BLaER1 (cell line): ENCODE measurements at regions not wholly inside any gene's neighbourhood (a gene's known extent, or its start where the extent isn't known, plus 50 kb on each side); places are given as distances from the start of the nearest gene placed in this dataset.
A peak's percentile ranks its signal among the peaks of the same experiment; 100 is the strongest.

ENCODE experiments used
- H3K27ac ChIP-seq: shearing (Covaris generic); formaldehyde crosslinking; 2 replicates; pipeline ENCODE4 v1.8.1; 2022
- H3K27me3 ChIP-seq: shearing (Covaris generic); formaldehyde crosslinking; 2 replicates; pipeline ENCODE4 v1.8.1; 2022
- H3K36me3 ChIP-seq: shearing (Covaris generic); formaldehyde crosslinking; 2 replicates; pipeline ENCODE4 v1.8.1; 2022
- H3K4me1 ChIP-seq: shearing (Covaris generic); formaldehyde crosslinking; 2 replicates; pipeline ENCODE4 v1.8.1; 2022
- H3K4me2 ChIP-seq: shearing (Covaris generic); formaldehyde crosslinking; 2 replicates; pipeline ENCODE4 v1.8.1; 2022
- H3K4me3 ChIP-seq: shearing (Covaris generic); formaldehyde crosslinking; 2 replicates; pipeline ENCODE4 v1.8.1; 2022
- H3K9ac ChIP-seq: shearing (Covaris generic); formaldehyde crosslinking; 2 replicates; pipeline ENCODE4 v1.8.1; 2022
- H3K9me3 ChIP-seq: shearing (Covaris generic); formaldehyde crosslinking; 2 replicates; pipeline ENCODE4 v1.8.1; 2022
- H4K20me1 ChIP-seq: shearing (Covaris generic); formaldehyde crosslinking; 2 replicates; pipeline ENCODE4 v1.8.1; 2022
- Cebpa-rat ChIP-seq: shearing (Covaris generic); IDR thresholded peaks from 2 replicates; pipeline ENCODE4 v1.8.1; 2022

DNA sequence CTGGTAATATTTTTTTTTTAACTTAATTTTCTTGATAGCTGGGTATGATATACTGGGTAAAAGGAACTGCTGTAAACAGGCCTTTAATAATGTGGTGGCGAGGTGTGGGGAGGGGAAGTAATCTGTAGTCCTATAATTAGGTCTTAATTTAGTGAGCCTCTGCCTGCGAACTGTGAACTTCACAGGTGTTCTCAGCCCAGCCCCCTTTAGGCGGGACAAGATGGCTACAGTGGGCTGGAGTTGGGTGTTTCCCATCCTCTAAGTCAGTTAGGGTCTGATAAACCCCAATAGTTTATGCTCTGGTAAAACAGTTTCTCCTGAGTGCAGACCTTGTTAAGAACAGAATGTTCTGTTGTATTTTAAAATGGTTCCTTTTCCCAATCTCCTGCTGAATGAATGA lies 97.6 kb upstream of the SERP2 start:
- H3K36me3 ChIP-seq: no peaks in the 10 kb centered on the region
- no peak overlapping the region for H3K9ac ChIP-seq
- peak overlapping the region; percentile 81 for H3K4me2 ChIP-seq
- H3K27ac ChIP-seq: no peak overlapping the region
- H3K4me3 ChIP-seq: no peak overlapping the region
- no peak for TF ChIP-seq Cebpa-rat
- H3K9me3 ChIP-seq: no peaks in the 10 kb centered on the region
- no peaks in the 10 kb centered on the region for H3K27me3 ChIP-seq
- no peaks in the 10 kb centered on the region for H4K20me1 ChIP-seq
- peaks cover 75% of the 10 kb centered on the region for H3K4me1 ChIP-seq

- no peaks in the 10 kb centered on the region for H3K36me3 ChIP-seq
- peaks cover 82% of the 10 kb centered on the region for H3K4me1 ChIP-seq
- no peaks in the 10 kb centered on the region for H4K20me1 ChIP-seq
- TF ChIP-seq Cebpa-rat: no peak
- H3K4me2 ChIP-seq: peak overlapping the region; percentile 93
- H3K9ac ChIP-seq: no peak overlapping the region
- H3K9me3 ChIP-seq: no peaks in the 10 kb centered on the region
- H3K27me3 ChIP-seq: no peaks in the 10 kb centered on the region
- 0 out of 2 replicates have a peak overlapping the region, but pooled peaks have one; percentile 20 for H3K27ac ChIP-seq
- no peak overlapping the region for H3K4me3 ChIP-seq
Measured at GRCh38 chr13:44277459-44277858, 96.2 kb upstream of the SERP2 start.

- Histone ChIP-seq H3K36me3 (no peaks in the 10 kb centered on the region), H3K4me2 (peak overlapping the region; percentile 93), H3K9me3 (no peaks in the 10 kb centered on the region), H3K4me1 (peaks cover 81% of the 10 kb centered on the region), H3K27ac (peak overlapping the region; percentile 20; the same call in 1 of the 2 replicates), H3K9ac (no peak overlapping the region), H3K27me3 (no peaks in the 10 kb centered on the region), H4K20me1 (no peaks in the 10 kb centered on the region), H3K4me3 (no peak overlapping the region)
- no peak for TF ChIP-seq Cebpa-rat
Measured at GRCh38 chr13:44278166-44278565, 95.5 kb upstream of the SERP2 start.

GRCh38 chr13:44280456-44280855 lies 93.2 kb upstream of the SERP2 start:
- no peaks in the 10 kb centered on the region for H4K20me1 ChIP-seq
- H3K4me3 ChIP-seq: 0 out of 2 replicates have a peak overlapping the region, but pooled peaks have one; percentile 32
- peak overlapping the region; percentile 93 for H3K4me2 ChIP-seq
- H3K4me1 ChIP-seq: peaks cover 58% of the 10 kb centered on the region
- H3K9ac ChIP-seq: no peak overlapping the region
- H3K27me3 ChIP-seq: no peaks in the 10 kb centered on the region
- H3K36me3 ChIP-seq: no peaks in the 10 kb centered on the region
- H3K27ac ChIP-seq: no peak overlapping the region
- H3K9me3 ChIP-seq: no peaks in the 10 kb centered on the region
- no peak for TF ChIP-seq Cebpa-rat

DNA sequence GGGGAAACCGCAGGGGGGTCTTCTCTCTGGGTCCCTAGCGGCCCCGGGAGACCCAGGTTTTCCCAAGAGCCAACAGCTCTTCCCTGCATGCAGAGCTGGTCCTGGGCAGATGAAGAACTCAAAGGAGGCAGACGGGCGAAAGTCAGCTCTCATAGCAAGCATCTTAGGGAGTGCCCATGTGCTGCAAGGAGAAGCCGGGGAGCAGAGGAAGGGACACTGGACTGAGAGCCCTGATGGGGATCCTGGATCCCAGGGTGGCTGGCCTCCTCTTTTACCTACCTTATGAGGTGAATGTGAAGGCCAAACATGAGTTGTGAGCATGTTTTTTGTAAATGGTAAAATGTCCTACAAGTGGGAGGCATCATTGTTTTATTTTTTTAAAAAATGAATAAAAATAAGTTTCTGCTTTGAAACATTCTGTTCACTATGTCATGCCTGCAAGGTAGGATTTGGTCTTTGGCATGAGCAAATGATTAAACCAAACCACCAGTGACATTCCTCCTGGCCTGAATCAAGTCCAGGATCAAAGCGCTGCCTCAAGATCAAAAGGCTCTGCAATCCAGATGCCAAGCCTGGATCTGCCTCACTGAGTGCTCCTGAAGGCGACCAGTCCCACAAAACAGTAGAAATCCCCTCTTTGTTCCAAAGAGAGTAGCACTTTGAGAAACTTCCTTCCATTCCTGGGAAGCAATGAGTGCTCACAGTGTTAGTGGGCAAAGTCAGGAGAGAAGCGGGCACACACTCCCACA lies 92.2 kb upstream of the SERP2 start:
- Histone ChIP-seq H3K36me3 (no peaks in the 10 kb centered on the region), H3K4me1 (peaks cover 48% of the 10 kb centered on the region), H3K27ac (no peak overlapping the region), H4K20me1 (no peaks in the 10 kb centered on the region), H3K4me3 (no peak overlapping the region), H3K4me2 (peak overlapping the region; percentile 93), H3K9me3 (no peaks in the 10 kb centered on the region), H3K9ac (no peak overlapping the region), H3K27me3 (no peaks in the 10 kb centered on the region)
- no peak for TF ChIP-seq Cebpa-rat

DNA sequence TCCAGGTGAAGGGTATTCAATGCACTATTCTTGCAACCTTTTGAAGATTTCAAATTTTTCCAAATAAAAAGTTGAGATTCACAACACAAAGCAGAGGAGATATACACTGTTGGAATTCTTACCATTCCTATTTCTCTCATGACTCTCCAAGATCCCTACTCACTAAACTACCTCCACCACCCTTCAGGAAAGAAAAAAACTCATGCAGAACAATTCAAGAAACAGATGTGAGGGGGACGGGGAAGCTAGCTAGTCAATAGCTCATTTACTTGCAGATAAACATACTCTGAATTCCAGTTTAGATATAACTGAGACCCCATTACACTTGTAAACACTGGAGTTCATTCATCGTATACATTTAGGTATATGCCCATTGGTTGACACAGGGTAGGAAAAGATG lies 90.0 kb upstream of the SERP2 start:
- H3K4me1 ChIP-seq: peaks cover 32% of the 10 kb centered on the region
- H4K20me1 ChIP-seq: no peaks in the 10 kb centered on the region
- no peaks in the 10 kb centered on the region for H3K27me3 ChIP-seq
- no peak overlapping the region for H3K9ac ChIP-seq
- H3K4me2 ChIP-seq: no peak overlapping the region
- TF ChIP-seq Cebpa-rat: no peak
- no peak overlapping the region for H3K4me3 ChIP-seq
- no peaks in the 10 kb centered on the region for H3K36me3 ChIP-seq
- H3K9me3 ChIP-seq: no peaks in the 10 kb centered on the region
- H3K27ac ChIP-seq: no peak overlapping the region

DNA sequence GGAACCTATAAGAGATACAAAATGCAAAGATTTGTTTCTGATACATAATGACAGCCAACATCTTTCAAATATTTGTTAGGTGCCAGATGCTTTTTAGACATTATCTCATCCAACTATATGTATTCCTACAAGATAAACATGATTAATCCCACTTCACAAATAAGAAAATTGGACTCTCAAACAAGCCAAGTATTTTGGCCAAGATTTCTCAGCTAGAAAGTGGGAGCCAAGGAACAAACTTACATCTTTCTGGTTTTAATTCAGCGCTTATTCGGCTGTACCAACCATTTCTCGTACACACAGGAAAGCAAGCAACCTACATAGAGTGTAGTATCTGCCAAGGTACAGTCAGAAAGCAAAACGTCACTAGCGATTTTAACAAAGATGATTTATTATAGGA lies 85.7 kb upstream of the SERP2 start:
- Histone ChIP-seq H3K27me3 (no peaks in the 10 kb centered on the region), H3K4me2 (no peak overlapping the region), H3K9me3 (no peaks in the 10 kb centered on the region), H3K36me3 (no peaks in the 10 kb centered on the region), H3K27ac (no peak overlapping the region), H4K20me1 (no peaks in the 10 kb centered on the region), H3K4me3 (no peak overlapping the region), H3K9ac (no peak overlapping the region), H3K4me1 (no peaks in the 10 kb centered on the region)
- no peak for TF ChIP-seq Cebpa-rat

DNA sequence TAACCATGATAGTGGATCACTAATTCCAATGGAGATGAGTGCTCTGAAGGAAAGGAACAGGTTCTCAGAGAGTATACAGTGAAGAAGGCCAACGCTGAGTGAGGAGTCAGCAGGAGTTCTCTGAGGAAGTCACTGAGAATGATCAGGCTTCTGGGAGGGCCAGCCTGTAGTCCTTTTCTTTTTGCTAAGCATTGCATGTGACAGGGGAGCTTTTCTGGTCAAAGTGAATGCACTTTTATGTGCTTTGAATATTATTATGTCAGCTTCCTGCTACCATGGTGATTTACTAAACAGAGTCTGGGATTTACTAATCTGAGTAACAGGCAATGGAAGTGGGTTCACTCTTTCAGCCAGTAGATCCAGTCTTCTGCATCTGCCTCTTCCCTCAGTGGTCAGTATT lies 81.1 kb upstream of the SERP2 start:
- H3K27ac ChIP-seq: no peak overlapping the region
- H3K9ac ChIP-seq: no peak overlapping the region
- no peak for TF ChIP-seq Cebpa-rat
- no peaks in the 10 kb centered on the region for H3K36me3 ChIP-seq
- 0 out of 2 replicates have a peak, but pooled peaks cover 5% of the 10 kb centered on the region for H3K4me1 ChIP-seq
- H3K4me3 ChIP-seq: no peak overlapping the region
- no peaks in the 10 kb centered on the region for H4K20me1 ChIP-seq
- no peak overlapping the region for H3K4me2 ChIP-seq
- H3K9me3 ChIP-seq: no peaks in the 10 kb centered on the region
- no peaks in the 10 kb centered on the region for H3K27me3 ChIP-seq

GRCh38 chr13:44293374-44293773 lies 80.2 kb upstream of the SERP2 start:
- Histone ChIP-seq H3K36me3 (no peaks in the 10 kb centered on the region), H3K27ac (no peak overlapping the region), H3K9ac (no peak overlapping the region), H3K4me1 (0 out of 2 replicates have a peak, but pooled peaks cover 5% of the 10 kb centered on the region), H3K4me3 (no peak overlapping the region), H3K27me3 (no peaks in the 10 kb centered on the region), H3K4me2 (no peak overlapping the region), H3K9me3 (no peaks in the 10 kb centered on the region), H4K20me1 (no peaks in the 10 kb centered on the region)
- no peak for TF ChIP-seq Cebpa-rat

DNA sequence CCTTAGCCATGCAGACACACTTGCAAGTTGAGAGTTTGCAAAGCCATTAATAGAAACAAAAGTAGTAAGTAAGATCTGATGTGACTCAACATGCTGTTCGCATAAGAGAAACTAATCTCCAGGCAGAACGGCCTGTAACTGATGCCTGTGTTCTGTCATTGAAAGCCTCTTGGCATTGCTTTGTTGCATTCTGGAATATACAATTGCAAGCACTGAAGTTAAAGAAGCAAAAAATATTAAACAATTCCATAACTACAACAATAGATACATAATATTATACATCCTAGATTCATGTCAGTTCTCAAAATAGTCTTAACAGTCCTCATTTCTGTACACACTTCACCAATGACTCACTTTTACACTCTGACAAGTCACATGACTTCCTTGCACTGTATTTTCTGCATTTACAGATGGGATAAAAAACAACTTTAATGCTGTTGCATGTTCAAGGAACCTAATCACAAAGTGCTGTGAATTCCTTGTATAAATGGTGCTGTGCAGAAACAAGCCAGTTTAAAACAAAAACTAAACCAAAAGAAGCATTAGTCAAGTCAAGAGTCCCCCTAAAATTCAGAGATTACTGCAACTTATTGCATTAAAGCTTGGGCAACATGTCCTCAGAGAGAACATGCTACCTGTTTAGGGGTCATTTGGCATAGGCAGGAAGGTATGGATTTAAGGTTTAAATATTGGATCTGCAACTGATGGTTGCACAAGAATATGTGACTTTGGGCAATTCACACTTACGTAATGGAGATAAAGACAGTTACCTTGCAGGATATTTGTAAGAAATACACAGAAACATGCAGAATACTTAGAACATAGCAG lies 79.5 kb upstream of the SERP2 start:
- TF ChIP-seq Cebpa-rat: no peak
- no peaks in the 10 kb centered on the region for H3K27me3 ChIP-seq

More for the DNA sequence above, 79.5 kb upstream of the SERP2 start:
- no peak overlapping the region for H3K4me2 ChIP-seq
- no peak overlapping the region for H3K4me3 ChIP-seq
- H3K27ac ChIP-seq: no peak overlapping the region
- H3K9me3 ChIP-seq: no peaks in the 10 kb centered on the region
- no peak overlapping the region for H3K9ac ChIP-seq
- H4K20me1 ChIP-seq: no peaks in the 10 kb centered on the region
- H3K4me1 ChIP-seq: 0 out of 2 replicates have a peak, but pooled peaks cover 5% of the 10 kb centered on the region
- H3K36me3 ChIP-seq: no peaks in the 10 kb centered on the region
